ENCODE measurements at regions not wholly inside any gene's neighbourhood (a gene's known extent, or its start where the extent isn't known, plus 50 kb on each side); places are given as distances from the start of the nearest gene placed in this dataset.

GRCh38 chr10:109030581-109031210 is 892.6 kb downstream of the XPNPEP1 start:
- DNase-seq = no peak
- intact Hi-C loops (cut with DNase I) = no loop called here
- TF ChIP-seq POLR2AphosphoS5 (IDR thresholded peaks at IDR 0.05) = no peak
- no peak for TF ChIP-seq EP300 (IDR thresholded peaks at IDR 0.05)
- TF ChIP-seq CTCF (IDR thresholded peaks at IDR 0.05) = no peak
- TF ChIP-seq POLR2A (IDR thresholded peaks at IDR 0.05) = no peak
- no peak overlapping the region for H3K4me3 ChIP-seq
- no peaks in the 10 kb centered on the region for H3K9me3 ChIP-seq
- 66 to 69% methylated on average over 4 of the region's 4 CpGs for WGBS, 2 donors
- H3K27ac ChIP-seq = no peak overlapping the region
- H3K4me1 ChIP-seq = peaks cover 0 to 6% (median 0%) of the 10 kb centered on the region in 4 donors
- no peaks in the 10 kb centered on the region for H3K36me3 ChIP-seq
- no peaks in the 10 kb centered on the region for H3K27me3 ChIP-seq

- no peaks in the 10 kb centered on the region for H3K9me3 ChIP-seq
- H3K27me3 ChIP-seq = no peaks in the 10 kb centered on the region
- 70 to 77% methylated on average over 4 of the region's 4 CpGs for WGBS, 2 donors
- TF ChIP-seq CTCF (IDR thresholded peaks at IDR 0.05) = no peak
- TF ChIP-seq EP300 (IDR thresholded peaks at IDR 0.05) = no peak
- no peak overlapping the region for H3K27ac ChIP-seq
- H3K4me3 ChIP-seq = no peak overlapping the region
- no peaks in the 10 kb centered on the region for H3K36me3 ChIP-seq
- DNase-seq = no peak
- intact Hi-C loops (cut with DNase I) = no loop called here
- H3K4me1 ChIP-seq = peaks cover 0 to 6% (median 0%) of the 10 kb centered on the region in 4 donors
These were observed 893.4 kb downstream of the XPNPEP1 start for GRCh38 chr10:109029870-109030269.

GRCh38 chr10:109027534-109028185 is 895.7 kb downstream of the XPNPEP1 start:
- no peak for TF ChIP-seq CTCF (IDR thresholded peaks at IDR 0.05)
- Histone ChIP-seq H3K4me3 (no peak overlapping the region), H3K9me3 (no peaks in the 10 kb centered on the region), H3K27ac (no peak overlapping the region), H3K4me1 (peaks cover 0 to 6% (median 0%) of the 10 kb centered on the region in 4 donors), H3K36me3 (no peaks in the 10 kb centered on the region), H3K27me3 (no peaks in the 10 kb centered on the region)
- 90 to 92% methylated on average over 1 of the region's 1 CpG for WGBS, 2 donors
- intact Hi-C loops (cut with DNase I) = no loop called here
- DNase-seq = no peak

- Histone ChIP-seq H3K4me3 (no peak overlapping the region), H3K36me3 (no peaks in the 10 kb centered on the region), H3K9me3 (no peaks in the 10 kb centered on the region), H3K27ac (no peak overlapping the region), H3K4me1 (peaks cover 0 to 6% (median 0%) of the 10 kb centered on the region in 4 donors), H3K27me3 (no peaks in the 10 kb centered on the region)
- no peak for DNase-seq
- intact Hi-C loops (cut with DNase I) = no loop called here
- no peak for TF ChIP-seq EP300 (IDR thresholded peaks at IDR 0.05)
These were observed 898.1 kb downstream of the XPNPEP1 start for GRCh38 chr10:109025172-109025571.

GRCh38 chr10:109022417-109023049 is 900.8 kb downstream of the XPNPEP1 start:
- no peaks in the 10 kb centered on the region for H3K4me1 ChIP-seq
- DNase-seq = no peak
- no peak for TF ChIP-seq EP300 (IDR thresholded peaks at IDR 0.05)
- TF ChIP-seq CTCF (IDR thresholded peaks at IDR 0.05) = no peak
- no peak for TF ChIP-seq POLR2A (IDR thresholded peaks at IDR 0.05)
- no peak for TF ChIP-seq POLR2AphosphoS5 (IDR thresholded peaks at IDR 0.05)
- H3K36me3 ChIP-seq = no peaks in the 10 kb centered on the region
- no peak overlapping the region for H3K27ac ChIP-seq
- intact Hi-C loops (cut with DNase I) = no loop called here
- 89 to 93% methylated on average over 1 of the region's 1 CpG for WGBS, 2 donors
- no peaks in the 10 kb centered on the region for H3K27me3 ChIP-seq
- H3K9me3 ChIP-seq = no peaks in the 10 kb centered on the region
- no peak overlapping the region for H3K4me3 ChIP-seq
